Astrocyte (in vitro differentiated cells and primary cell): ENCODE measurements at regions not wholly inside any gene's neighbourhood (a gene's known extent, or its start where the extent isn't known, plus 50 kb on each side); places are given as distances from the start of the nearest gene placed in this dataset.

Source experiments
- CTCF ChIP-seq: IDR thresholded peaks from 2 replicates; pipeline ENCODE4 v1.5.1; 2011; ENCODE audit warnings: low read depth, mild to moderate bottlenecking, inconsistent platforms, low read length, moderate library complexity; ENCODE audit not compliant: insufficient read depth
- EZH2 ChIP-seq: IDR thresholded peaks from 2 replicates; pipeline ENCODE4 v1.6.1; 2012; ENCODE audit warnings: mild to moderate bottlenecking, low read length, inconsistent platforms; ENCODE audit not compliant: insufficient read depth

GRCh38 chr16:79715061-79715460 is 114.5 kb upstream of the MAF start:
- TF ChIP-seq CTCF = no peak
- no peak for TF ChIP-seq EZH2
